HS-27A (cell line): ENCODE measurements at regions not wholly inside any gene's neighbourhood (a gene's known extent, or its start where the extent isn't known, plus 50 kb on each side); places are given as distances from the start of the nearest gene placed in this dataset.

ENCODE experiments used
- DNase-seq: peaks from one replicate; pipeline ENCODE4 v3.0.0-alpha.2; 2012; ENCODE audit warnings: low read depth, missing footprints

DNA sequence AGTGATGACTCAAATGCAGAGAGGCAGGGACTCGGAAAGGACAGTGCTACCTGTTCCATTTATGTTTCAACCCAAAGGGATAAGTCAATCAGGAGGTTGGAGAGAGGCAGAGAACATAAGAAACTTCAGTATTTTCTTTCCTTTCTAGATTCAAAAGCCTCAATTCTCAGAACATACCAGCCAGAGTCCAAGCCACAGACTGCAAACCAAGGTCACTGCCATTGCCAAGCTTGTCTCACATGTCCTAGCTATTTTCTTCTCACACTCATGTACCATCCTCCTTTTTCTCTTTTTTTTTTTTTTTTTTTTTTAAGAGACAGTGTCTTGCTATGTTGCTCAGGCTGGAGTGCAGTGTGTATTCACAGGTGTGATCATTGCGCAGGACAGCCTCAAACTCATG, 111.7 kb upstream of the AKIP1 start:
- DNase-seq: no peak

DNA sequence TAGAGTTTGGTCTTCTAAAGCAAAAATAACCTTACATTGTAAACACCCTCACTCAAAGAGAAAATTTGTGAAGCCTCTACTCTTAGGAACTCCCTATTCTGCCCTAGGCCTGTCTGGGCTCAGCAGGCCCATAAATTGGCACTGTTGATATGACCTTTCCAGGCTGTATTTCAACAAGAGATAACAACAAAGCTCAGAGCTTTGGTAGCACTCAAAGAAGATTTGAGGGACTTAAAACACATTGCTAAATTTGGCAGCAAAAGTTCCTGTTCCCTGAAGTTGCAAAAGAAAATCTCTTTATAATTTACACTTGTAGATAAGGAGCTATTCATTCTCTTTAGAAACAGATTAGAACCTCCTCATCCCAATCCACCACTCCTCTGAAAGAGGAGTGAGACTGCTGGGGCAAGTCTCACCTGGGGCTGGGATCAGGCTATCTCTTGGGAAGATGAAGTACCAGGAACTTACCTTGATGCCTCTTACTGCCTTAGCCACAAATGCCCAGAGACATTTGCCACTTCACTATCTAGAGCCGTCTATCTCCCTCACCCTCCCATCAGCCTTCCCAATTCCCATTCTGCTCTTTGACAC, 110.4 kb upstream of the AKIP1 start:
- no peak for DNase-seq

DNA sequence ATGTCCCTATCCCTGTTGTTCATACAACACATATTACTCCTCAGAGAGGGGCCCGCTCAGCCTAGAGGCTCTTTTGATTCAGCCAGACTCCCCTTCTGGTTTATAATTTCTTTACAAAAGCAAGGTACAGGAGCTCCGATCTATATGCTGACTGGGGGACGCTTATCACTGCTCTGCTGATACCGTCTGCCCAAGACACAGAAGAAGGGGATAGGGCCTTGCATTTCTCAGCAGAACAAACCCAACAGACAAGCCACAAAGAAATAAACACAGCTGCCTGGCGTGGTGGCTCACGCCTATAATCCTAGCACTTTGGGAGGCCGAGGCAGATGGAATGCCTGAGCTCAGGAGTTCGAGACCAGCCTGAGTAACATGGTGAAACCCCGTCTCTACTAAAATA, 109.9 kb upstream of the AKIP1 start:
- no peak for DNase-seq

DNA sequence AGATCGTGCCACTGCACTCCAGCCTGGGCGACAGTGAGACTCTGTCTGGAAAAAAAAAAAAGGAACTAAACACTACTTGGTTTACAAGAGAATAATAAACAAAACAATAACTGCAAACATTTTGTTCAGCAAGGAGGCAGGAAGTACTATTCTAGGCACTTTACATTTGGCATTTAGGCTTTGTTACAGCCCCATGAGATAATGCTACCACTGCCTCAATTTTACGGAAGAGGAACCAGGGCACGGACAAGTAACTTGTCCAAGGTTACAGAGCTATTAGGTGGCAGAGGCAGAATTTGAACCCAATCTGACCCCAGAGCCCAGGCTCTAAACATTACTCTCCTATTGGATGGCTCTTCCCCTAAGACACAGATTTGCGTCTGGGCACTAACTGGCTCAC, 108.7 kb upstream of the AKIP1 start:
- no peak for DNase-seq

DNA sequence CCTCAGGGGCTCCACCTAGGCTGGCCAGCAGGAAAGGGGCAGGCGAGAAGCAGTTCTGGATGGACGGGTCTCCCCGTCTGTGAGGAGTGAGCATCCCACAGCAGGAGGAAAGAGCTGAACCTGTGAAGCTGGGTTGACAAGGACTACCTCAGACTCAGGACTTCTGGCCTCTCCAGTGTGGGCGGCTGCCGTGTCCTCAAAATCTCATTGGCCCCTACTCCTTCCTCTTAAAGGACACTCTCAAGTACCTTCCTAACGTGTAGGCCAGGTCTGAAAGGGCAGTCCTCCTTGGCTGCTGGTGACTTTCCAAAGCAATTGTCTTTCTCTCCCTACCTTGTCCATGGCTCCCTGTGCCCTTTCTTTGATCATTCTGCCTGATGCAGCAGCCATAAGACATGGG, 107.0 kb upstream of the AKIP1 start:
- no peak for DNase-seq

DNA sequence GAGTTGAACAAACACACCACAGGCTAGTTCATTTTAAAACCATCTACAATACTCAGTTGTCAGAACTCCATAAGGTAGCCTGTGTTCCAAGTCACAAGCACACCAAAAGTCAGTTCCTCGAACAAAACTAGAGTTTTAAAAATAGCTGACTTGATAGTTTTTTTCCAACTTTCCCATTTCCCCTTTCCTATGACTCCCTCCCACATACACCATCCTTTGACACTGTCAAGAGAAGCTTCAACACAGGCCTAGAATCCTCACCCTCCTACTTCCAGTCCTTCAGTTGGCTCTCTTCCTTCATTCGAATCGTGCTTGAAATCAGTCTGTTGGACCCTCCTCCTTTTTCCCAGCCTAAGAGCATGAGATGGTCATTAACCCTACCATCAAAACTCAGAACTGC, 105.7 kb upstream of the AKIP1 start:
- no peak for DNase-seq

DNA sequence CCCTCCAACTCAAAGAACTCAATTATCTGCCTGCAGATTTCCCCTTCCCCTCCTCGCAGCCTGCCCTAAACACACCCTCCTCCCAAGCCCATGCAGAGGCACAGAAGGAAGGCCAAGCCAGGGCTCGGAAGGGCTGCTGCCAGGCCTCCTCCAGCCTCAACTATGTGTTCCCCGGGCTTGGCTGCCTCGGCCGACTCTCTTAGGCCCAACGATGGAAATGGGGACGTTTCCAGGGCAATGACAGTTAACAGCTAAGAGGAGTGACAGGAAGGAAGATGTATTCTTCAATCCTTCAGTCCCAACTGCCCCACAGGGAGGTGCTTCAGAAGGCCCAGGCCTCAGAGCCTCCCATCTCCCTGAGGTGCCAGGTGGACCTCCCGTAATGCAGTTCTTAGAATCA, 104.0 kb upstream of the AKIP1 start:
- DNase-seq: no peak

DNA sequence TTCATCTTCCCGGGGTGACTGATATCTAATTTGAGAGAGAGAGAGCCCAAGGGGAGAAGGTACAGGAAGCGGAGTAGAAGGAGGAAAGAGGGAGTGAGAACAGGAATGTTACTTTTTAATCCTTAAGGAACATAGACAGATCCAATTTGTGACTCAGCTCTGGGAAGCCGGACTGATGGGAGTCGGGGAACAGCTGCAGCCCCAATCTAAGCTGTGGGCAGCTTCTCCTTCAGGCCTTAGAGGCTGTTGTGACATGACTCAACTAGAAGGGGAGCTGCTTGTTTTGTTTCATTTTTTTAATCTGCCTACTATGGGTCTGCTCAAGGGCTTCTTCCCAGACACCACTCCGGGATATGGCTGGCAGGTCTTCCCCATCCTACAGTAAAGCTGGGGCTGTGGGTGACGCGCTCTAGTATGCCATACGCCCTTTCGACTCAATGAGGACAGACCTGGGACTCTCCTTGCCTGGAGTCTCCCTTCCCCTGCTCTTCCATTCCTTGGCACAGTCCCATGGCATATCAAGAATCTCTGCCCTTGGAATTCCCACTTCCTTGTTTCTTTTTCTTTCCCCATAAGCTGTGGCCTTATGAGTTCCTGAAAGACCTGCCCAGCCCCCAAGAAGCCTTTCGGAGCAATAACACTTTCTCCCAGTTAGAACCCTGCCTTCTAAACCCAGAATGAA, 103.3 kb upstream of the AKIP1 start:
- peak; percentile 62 for DNase-seq

DNA sequence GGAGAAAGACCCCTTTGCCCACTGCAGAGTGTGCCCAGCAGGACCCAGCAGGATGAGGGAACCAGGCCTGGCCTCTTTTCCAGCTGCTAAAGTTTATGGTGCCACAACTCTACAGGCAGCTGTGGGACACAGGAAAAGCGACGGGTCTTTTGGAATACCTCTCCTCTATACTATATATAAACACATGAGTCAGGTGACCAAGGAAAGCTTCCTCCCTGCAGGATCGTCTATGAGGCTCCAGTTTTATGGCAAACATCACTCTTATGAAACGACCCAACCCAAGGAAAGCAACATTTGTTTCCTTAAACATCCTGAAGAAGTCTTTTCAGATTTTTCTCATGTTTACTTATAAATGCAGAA, 102.8 kb upstream of the AKIP1 start:
- no peak for DNase-seq

DNA sequence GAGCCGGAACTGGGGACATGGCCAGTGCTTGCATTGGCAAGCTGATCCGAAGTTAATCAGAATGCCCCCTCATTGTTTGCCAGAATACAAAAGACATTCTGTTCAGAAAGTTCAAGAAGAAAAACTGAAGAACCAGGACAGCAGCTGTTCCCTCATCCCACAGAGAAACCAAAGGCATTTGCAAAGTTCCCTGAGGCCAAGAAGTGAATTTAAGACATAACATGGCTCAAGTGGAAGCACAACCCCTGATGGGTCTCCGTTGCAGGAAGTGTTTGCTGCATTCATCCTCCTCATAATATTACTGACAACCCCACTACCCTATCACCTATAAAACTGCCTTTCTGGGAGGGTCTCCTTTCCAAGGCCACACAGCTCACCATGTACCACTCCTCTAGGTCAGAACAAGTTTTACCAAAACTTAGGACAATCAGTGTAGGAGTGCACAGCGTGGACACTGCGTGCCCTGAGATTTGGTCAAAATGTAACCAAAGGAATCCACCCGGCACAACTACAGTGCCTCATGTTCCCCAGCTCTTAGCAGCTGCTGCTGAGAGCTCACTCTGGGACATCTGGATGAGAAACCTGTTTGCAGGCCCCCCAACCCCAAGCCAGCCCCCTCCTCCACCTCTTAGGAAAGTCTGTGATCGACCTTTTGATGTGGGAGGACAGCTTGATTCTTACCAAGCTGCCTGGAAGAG, 101.6 kb upstream of the AKIP1 start:
- no peak for DNase-seq

DNA sequence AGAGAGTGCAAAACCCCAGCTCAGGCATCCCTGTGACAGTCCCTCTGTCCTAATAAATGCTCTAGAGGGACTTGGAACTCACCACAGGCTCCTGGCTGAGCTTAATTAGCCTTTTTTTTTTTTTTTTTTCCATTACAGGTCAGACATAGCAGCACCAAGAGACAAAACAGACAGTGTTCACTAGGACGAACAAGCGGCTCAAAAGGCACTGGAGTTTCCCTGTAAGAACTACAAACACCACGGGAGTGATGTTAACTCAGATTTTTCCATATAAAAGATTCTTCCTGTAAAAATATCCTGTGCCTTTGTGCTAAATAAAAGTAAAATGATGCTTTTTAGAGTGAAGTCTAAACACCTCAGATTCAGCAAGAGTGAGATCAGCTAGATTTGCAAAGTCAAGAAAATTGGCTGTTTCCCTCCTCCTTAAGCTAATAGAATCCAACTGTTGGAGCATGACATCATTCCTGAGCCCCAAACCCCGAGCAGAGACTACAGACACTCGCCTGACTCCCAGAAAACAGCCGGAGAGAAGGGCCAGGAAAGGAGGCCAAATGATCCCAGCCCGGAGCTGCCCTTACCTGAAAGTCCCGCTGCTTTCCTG, 101.0 kb upstream of the AKIP1 start:
- no peak for DNase-seq

DNA sequence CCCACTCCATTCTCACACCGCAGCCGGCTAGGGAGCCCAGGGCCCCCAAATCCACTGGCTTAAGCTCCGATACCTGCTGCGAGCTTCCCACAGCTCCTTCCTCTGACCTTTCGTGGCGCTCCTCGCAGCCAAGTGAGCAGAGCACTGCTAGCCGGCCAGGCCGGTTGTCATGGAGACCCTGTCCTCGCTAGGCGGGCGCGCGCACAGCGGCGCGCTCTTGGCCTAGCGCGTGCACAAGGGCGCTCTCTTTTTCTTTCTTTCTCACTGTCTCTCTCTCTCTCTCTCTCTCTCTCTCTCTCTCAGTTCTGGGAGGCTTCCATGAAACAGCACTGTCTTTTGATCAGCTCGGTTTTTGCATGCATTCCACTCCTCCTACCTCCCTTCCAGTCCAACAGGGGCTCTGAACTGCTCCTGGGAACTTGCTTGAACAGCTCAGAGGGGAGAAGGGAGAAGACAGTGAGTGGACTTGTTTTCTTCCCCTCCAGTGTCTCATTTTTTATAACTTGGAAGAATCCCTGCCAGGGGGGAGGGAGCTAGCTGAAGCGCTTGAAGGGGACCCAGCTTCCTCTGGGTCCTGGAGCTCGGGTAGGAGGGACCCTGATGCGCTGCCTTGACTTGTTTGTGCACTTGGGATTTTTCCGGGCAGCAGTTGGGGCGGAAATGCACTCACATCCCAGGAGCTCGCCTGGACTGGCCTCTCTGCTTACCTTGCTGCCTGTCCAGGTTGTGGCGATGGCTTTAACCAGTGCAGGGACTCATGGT, 100.3 kb upstream of the AKIP1 start:
- peak; percentile 46 for DNase-seq

DNA sequence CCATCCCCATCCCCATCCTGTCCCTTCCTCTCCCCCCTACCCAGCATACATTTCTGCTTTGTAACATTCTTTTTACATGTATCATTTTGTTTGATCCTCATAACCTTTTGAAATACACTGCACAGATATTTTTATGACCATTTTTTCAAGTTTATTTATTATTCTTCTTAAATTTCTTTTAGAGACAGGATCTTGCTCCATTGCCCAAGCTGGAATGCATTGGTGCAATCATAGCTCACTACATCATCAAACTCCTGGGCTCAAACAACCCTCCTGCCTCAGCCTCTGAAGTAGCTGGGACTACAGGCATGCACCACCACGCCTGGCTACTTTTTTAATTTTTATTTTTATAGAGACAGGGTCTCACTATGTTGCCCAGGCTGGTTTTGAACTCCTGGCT, 99.4 kb upstream of the AKIP1 start:
- DNase-seq: no peak

DNA sequence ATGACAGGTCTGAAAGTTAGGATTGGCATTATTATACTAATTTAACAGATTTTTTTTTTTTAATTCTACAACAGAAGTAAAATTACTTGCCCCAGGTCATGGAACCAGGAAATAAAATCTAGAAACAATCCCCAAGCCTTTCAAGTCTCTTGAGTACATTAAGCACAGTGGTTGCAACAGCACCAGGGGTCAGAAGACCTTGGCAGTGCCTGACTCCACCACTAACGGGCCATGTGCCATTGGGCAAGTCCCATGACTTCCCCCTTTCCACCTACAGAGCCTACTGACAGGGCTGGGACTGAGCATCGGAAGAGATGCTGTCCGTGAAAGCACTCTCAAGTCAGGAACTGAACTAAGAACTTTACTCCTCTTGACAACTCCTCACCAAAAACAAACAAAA, 98.6 kb upstream of the AKIP1 start:
- DNase-seq: no peak

DNA sequence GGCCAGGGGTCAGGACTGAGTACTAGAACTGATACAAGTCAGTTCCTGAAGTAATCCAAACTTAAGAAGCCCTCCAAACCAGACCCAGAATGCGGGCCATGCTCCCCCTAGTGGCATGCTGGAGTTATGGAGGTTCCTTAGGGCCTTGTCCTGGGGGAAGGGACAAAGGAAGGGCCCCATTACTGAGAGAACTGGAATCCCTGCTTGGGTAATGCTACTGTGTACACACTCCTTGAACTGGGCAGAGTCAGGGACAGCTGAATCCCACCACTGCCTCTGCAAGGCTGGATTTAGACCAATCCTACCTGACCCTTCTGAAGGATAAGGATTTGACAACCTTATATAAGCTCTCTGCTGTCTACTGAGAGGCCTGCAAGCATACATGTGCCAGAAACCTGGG, 97.3 kb upstream of the AKIP1 start:
- peak; percentile 69 for DNase-seq

DNA sequence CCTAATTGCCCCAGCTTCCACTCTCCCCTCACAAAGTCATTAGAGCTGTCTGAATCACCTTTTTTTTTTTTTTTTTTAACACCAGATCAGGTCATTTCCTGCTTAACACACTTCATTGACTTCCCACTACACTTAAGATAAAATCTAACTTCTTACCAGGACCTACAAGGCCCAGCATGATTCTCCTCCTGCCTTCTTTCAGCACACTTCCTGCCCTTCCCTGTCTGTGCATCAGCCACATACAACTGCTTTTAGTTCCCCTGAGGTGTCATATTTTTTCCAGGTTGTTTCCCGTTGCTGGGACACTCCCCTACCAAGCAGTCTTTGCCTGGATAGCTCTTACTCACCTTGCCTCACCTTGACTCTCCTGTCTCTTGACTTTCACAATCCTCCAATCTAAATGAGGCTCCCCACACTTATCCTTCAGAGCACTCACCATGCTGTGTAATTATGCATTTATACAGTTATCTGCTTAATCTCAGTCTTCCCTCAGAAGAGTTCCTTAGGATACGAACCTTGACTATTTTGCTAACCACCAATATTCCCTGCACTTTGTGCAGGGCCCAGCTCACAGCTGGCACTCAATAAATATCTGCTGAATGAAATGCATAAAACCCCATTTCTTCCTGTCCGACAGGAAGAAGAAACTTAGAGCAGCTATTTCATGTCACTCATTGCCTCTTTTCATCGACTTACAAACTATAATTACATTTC, 96.6 kb upstream of the AKIP1 start:
- no peak for DNase-seq

DNA sequence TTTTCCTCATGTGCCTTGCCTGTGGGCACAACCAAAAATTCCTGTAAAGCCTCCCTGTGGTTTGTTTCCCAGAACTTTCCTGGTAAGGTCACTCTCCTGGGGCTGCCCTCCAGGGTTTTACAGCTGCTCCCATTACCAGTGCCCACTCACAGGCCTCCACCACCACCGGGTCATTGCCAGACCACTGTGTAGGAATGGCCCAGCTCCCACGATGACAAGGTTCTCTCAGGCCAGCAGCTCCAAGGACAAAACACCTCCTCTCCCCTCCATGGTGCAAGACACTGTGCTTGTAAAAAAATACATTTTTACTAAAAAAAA, 96.1 kb upstream of the AKIP1 start:
- no peak for DNase-seq

DNA sequence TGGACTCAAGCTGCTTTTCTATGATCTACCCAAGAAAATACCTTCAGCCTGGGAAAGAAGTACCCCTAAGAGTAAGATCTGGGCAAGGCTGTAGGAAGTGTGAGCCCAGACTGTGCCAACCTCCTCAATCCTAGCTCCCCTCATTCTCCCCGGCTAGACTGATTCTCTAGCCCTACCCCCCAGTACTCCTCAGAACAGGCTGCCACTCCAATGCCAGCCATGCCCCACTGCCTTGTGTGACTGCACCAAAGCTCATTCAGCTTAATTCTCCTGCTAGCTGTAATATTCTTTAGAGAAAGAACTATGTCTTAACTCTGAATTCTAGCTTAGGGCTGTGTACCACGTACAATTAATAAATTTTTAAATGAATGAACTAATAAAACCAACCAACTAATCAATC, 92.6 kb upstream of the AKIP1 start:
- no peak for DNase-seq

DNA sequence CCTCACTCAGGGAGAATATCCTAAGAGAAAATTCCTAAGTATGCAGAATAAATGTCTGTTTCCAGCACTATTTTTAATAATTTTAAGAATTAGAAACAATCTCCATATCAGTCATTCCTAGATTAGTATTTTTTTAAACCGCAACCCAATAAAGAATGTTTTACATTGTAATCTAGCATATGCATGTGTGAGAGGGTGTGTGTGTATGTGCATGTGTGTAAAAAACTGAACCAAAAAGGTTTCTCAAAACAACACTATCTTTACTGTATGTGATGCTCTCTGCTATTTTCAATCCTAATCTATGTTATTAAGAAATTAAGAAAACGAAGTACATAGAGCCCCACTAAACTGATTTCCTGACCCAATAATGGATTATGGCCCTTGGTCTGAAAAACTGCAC, 90.6 kb upstream of the AKIP1 start:
- no peak for DNase-seq

DNA sequence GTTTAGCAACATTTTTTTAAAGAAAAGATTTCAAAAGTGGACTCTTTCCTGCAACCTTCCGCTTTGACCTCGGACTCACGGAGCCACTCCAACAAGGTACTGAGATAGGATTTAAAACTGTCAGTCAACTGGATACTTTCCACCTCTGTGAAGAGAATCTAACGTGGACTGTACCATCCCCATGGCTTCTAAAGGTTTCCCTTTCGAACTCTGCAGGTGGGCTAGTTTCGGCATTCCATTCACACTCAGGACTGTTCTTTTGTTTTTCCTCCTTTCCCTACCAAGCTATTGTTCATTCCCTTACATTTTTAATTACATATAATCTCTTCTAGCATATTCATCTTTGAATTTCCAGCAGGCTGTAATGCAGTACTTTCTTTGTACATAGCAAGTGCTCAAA, 88.5 kb upstream of the AKIP1 start:
- DNase-seq: no peak

DNA sequence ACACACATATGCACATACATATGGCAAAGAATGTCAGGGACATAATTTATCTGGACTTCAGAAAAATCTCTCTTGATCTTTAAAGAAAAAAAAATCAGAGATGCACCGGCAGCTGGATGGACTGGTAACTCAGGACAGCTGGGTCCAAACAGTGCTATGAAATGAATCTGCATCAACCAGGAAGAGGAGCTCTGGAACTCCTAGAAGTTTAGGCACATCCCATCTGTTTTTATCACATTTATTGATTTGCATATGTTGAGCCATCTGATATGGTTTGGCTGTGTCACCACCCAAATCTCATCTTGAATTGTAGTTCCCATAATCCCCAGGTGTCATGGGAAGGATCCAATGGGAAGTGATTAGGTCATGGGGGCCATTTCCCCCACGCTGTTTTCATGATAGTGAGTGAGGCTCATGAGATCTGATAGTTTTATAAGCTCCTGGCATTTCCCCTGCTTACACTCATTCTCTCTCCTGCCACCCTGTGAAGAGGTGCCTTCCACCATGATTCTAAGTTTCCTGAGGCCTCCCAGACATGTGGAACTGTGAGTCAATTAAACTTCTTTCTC, 87.7 kb upstream of the AKIP1 start:
- DNase-seq: no peak
